ENCODE measurements at regions not wholly inside any gene's neighbourhood (a gene's known extent, or its start where the extent isn't known, plus 50 kb on each side); places are given as distances from the start of the nearest gene placed in this dataset.

DNA sequence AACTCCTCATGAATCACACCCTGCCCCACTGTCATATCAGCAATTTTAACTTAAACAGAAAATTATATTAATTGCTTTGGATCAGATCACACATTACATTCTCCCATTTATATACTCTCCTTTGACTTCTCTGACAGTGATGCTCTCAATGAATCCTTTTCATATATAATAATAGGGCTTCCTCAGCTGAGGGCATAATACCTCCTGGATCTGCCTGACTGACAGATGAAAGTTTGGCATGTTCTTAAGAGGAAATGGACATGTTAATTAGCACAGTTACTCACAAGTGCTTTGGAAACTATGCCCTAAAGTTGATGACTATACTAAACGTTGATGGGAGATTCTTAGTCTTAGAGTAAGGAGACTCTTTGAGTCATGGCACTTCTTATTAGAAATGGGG lies 478.2 kb upstream of the LRRN3 start:
- TF ChIP-seq, protein P1, sequence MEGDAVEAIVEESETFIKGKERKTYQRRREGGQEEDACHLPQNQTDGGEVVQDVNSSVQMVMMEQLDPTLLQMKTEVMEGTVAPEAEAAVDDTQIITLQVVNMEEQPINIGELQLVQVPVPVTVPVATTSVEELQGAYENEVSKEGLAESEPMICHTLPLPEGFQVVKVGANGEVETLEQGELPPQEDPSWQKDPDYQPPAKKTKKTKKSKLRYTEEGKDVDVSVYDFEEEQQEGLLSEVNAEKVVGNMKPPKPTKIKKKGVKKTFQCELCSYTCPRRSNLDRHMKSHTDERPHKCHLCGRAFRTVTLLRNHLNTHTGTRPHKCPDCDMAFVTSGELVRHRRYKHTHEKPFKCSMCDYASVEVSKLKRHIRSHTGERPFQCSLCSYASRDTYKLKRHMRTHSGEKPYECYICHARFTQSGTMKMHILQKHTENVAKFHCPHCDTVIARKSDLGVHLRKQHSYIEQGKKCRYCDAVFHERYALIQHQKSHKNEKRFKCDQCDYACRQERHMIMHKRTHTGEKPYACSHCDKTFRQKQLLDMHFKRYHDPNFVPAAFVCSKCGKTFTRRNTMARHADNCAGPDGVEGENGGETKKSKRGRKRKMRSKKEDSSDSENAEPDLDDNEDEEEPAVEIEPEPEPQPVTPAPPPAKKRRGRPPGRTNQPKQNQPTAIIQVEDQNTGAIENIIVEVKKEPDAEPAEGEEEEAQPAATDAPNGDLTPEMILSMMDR (IDR thresholded peaks at IDR 0.05), result no peak
- Histone ChIP-seq H3K27ac (no peak overlapping the region), H3K36me3 (ENCODE audit: insufficient read depth in 1 of 2, low read depth in 1 of 2) (no peaks in the 10 kb centered on the region), H3K4me1 (no peaks in the 10 kb centered on the region), H3K4me3 (no peak overlapping the region), H3K9me3 (no peaks in the 10 kb centered on the region), H3K27me3 (ENCODE audit: insufficient read depth in 3 of 3, low read length in 2 of 3) (no peaks in the 10 kb centered on the region)
- 28 to 34% (median 29%) methylated on average over 1 of the region's 1 CpG for WGBS, 3 donors
- DNase-seq, result no peak
- no peak for ATAC-seq
- intact Hi-C loops (cut with DNase I), result no loop called here
